GM23338 (cell line): ENCODE measurements at regions not wholly inside any gene's neighbourhood (a gene's known extent, or its start where the extent isn't known, plus 50 kb on each side); places are given as distances from the start of the nearest gene placed in this dataset.

Source experiments
- ATAC-seq: fragments of 200-7000 bp; cut with Tn5 transposase; 3 replicates; pipeline ENCODE4 v1.9.1; 2020
- DNase-seq: peaks from one replicate; pipeline ENCODE4 v3.0.0-alpha.2; 2015; ENCODE audit warnings: low spot score
- H2AFZ ChIP-seq: fragments of 200-600 bp; sonication (generic); 2 replicates; pipeline ENCODE4 v1.8.0; 2016; ENCODE audit warnings: antibody characterized with exemption, mild to moderate bottlenecking, moderate library complexity
- H3F3A ChIP-seq: fragments of 200-600 bp; sonication (generic); replicated peaks from 2 replicates; pipeline ENCODE4 v1.8.0; 2017; ENCODE audit warnings: antibody characterized with exemption, mixed run types, low read depth
- H3K27ac ChIP-seq: fragments of 200-600 bp; sonication (generic); 2 replicates; pipeline ENCODE4 v1.6.1; 2016; ENCODE audit warnings: low read depth
- H3K27me3 ChIP-seq: fragments of 200-600 bp; sonication (generic); 2 replicates; pipeline ENCODE4 v1.8.0; 2016; ENCODE audit warnings: mild to moderate bottlenecking, mixed run types, moderate library complexity; ENCODE audit not compliant: insufficient read depth
- H3K36me3 ChIP-seq: fragments of 200-600 bp; sonication (generic); 2 replicates; pipeline ENCODE4 v1.8.0; 2016; ENCODE audit warnings: mild to moderate bottlenecking; ENCODE audit not compliant: insufficient read depth
- H3K4me1 ChIP-seq: fragments of 200-600 bp; sonication (generic); 2 replicates; pipeline ENCODE4 v1.8.0; 2016; ENCODE audit warnings: mild to moderate bottlenecking, moderate library complexity; ENCODE audit not compliant: insufficient read depth
- H3K4me2 ChIP-seq: fragments of 200-600 bp; sonication (generic); 2 replicates; pipeline ENCODE4 v1.7.1; 2017; ENCODE audit warnings: mixed run types
- H3K4me3 ChIP-seq: fragments of 200-600 bp; sonication (generic); 2 replicates; pipeline ENCODE4 v1.6.1; 2016; ENCODE audit warnings: mixed run types
- H3K79me2 ChIP-seq: fragments of 200-600 bp; sonication (generic); replicated peaks from 2 replicates; pipeline ENCODE4 v1.8.0; 2017; ENCODE audit warnings: mild to moderate bottlenecking; ENCODE audit not compliant: insufficient read depth
- H3K9me2 ChIP-seq: fragments of 200-600 bp; sonication (generic); 2 replicates; pipeline ENCODE4 v1.8.0; 2017; ENCODE audit not compliant: insufficient read depth
- H4K20me1 ChIP-seq: fragments of 200-600 bp; sonication (generic); replicated peaks from 2 replicates; pipeline ENCODE4 v1.8.0; 2017; ENCODE audit warnings: mild to moderate bottlenecking; ENCODE audit not compliant: insufficient read depth
- H3K27ac Mint-ChIP-seq: 2 replicates; pipeline ENCODE4 v1.8.0; 2020; ENCODE audit warnings: inconsistent platforms, mild to moderate bottlenecking, moderate library complexity, mixed read lengths
- H3K27me3 Mint-ChIP-seq: 3 replicates; pipeline ENCODE4 v1.8.0; 2022; ENCODE audit warnings: low read depth, mild to moderate bottlenecking, moderate library complexity, mixed read lengths, inconsistent platforms; ENCODE audit not compliant: insufficient read depth, poor library complexity
- H3K36me3 Mint-ChIP-seq: 3 replicates; pipeline ENCODE4 v1.8.0; 2021; ENCODE audit warnings: low read depth, mild to moderate bottlenecking, inconsistent platforms, moderate library complexity, mixed read lengths
- H3K4me1 Mint-ChIP-seq: 3 replicates; pipeline ENCODE4 v1.8.0; 2020; ENCODE audit warnings: mild to moderate bottlenecking, inconsistent platforms, mixed read lengths
- H3K4me3 Mint-ChIP-seq: 3 replicates; pipeline ENCODE4 v1.8.0; 2021; ENCODE audit warnings: moderate library complexity, mild to moderate bottlenecking, inconsistent platforms, mixed read lengths
- H3K9me3 Mint-ChIP-seq: 3 replicates; pipeline ENCODE4 v1.8.0; 2020; ENCODE audit warnings: moderate library complexity, mild to moderate bottlenecking, inconsistent platforms, mixed read lengths
- CREB1 ChIP-seq: fragments of 250-450 bp; sonication (Bioruptor Pico); IDR thresholded peaks from 2 replicates; pipeline ENCODE4 v1.5.0; 2020; ENCODE audit warnings: low read depth, mild to moderate bottlenecking, moderate library complexity
- EZH2phosphoT487 ChIP-seq: fragments of 200-600 bp; sonication (generic); IDR thresholded peaks from one replicate; pipeline ENCODE4 v1.8.1; 2018; ENCODE audit warnings: antibody characterized with exemption; ENCODE audit not compliant: unreplicated experiment
- JUNB ChIP-seq: IDR thresholded peaks from one replicate; pipeline ENCODE4 v1.6.1; 2016; ENCODE audit warnings: antibody characterized with exemption; ENCODE audit not compliant: unreplicated experiment
- NANOG ChIP-seq: IDR thresholded peaks from 2 replicates; pipeline ENCODE4 v1.6.1; 2016; ENCODE audit warnings: antibody characterized with exemption, borderline replicate concordance
- POLR2AphosphoS5 ChIP-seq: IDR thresholded peaks from 2 replicates; pipeline ENCODE4 v1.6.1; 2016; ENCODE audit warnings: antibody characterized with exemption, low read depth
- REST ChIP-seq: IDR thresholded peaks from one replicate; pipeline ENCODE4 v1.6.1; 2018; ENCODE audit warnings: antibody characterized with exemption; ENCODE audit not compliant: unreplicated experiment
- STAT1 ChIP-seq: IDR thresholded peaks from one replicate; pipeline ENCODE4 v1.6.1; 2016; ENCODE audit warnings: antibody characterized with exemption; ENCODE audit not compliant: unreplicated experiment
- ZNF114 ChIP-seq: fragments of 250-450 bp; sonication (Bioruptor Pico); IDR thresholded peaks from 2 replicates; pipeline ENCODE4 v1.5.0; 2020; ENCODE audit warnings: mild to moderate bottlenecking, moderate library complexity
- ZNF331 ChIP-seq: fragments of 250-450 bp; sonication (Bioruptor Pico); IDR thresholded peaks from 2 replicates; pipeline ENCODE4 v1.5.0; 2020; ENCODE audit warnings: low read depth, mild to moderate bottlenecking, moderate library complexity
- TF ChIP-seq, protein P1 (sequence below), 2 experiments: fragments of 200-600 bp in 1 of 2; sonication (generic) in 1 of 2; conservative IDR thresholded peaks; 2 replicates each; pipeline versions ENCODE4 v1.5.1 to v1.6.1; 2016 to 2017; ENCODE audit warnings: antibody characterized with exemption in 2 of 2, low read depth in 2 of 2, mild to moderate bottlenecking in 2 of 2, moderate library complexity in 1 of 2
- TF ChIP-seq, protein P2 (sequence below): IDR thresholded peaks from 2 replicates; pipeline ENCODE4 v1.6.1; 2016; ENCODE audit warnings: antibody characterized with exemption

DNA sequence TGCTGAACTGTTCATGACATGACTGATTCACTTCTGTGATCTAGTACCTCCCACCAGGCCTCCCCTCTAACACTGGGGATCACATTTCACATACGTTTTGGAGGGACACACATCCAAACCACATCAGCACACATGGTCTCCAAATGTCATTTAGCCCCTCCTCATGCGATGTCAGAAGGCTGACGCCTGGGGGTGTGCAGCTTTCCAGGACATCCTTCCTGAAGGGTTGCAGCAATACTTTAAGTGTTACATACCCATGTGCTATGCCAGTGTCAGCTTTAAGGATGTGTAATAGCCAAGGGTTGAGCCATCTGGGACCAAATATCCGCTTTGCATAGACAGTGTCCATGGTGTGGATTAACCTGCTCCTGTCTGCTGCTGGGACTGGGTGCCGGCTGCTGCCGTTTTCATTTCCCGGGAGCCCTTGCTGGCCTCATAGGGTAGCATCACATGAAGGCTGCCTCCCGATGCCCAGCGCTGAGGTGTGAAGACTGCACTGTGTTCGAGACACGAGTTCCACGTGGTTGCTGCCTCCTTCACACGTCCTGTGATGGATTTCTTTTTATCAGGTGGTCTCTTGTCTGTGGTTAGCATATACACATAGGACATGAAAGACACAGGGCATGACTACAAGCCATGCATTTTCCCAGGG lies 219.0 kb downstream of the THBS2 start:
- H3K9me2 ChIP-seq = no peaks in the 10 kb centered on the region
- ATAC-seq (no peak), DNase-seq (no peak)
- H2AFZ ChIP-seq = no peak overlapping the region
- H3K4me2 ChIP-seq = no peak overlapping the region
- no peaks in the 10 kb centered on the region for H3K27me3 ChIP-seq
- Mint-ChIP-seq H3K4me1 (no peaks in the 10 kb centered on the region), H3K27me3 (peaks cover 4% of the 10 kb centered on the region), H3K4me3 (no peak overlapping the region), H3K9me3 (peaks cover 28% of the 10 kb centered on the region), H3K36me3 (peaks cover 12% of the 10 kb centered on the region; the same call in 2 of the 3 replicates), H3K27ac (no peak overlapping the region)
- H3K4me1 ChIP-seq = no peaks in the 10 kb centered on the region
- no peaks in the 10 kb centered on the region for H4K20me1 ChIP-seq
- no peak overlapping the region for H3K4me3 ChIP-seq
- no peaks in the 10 kb centered on the region for H3F3A ChIP-seq
- H3K27ac ChIP-seq = no peak overlapping the region
- no peaks in the 10 kb centered on the region for H3K79me2 ChIP-seq
- H3K36me3 ChIP-seq = peaks cover 5% of the 10 kb centered on the region
- TF ChIP-seq REST (no peak), CREB1 (CRISPR knock-in tag) (no peak), JUNB (no peak), ZNF114 (CRISPR knock-in tag) (no peak), EZH2phosphoT487 (no peak), NANOG (no peak), POLR2AphosphoS5 (no peak), STAT1 (no peak)
- TF ChIP-seq, protein P1, sequence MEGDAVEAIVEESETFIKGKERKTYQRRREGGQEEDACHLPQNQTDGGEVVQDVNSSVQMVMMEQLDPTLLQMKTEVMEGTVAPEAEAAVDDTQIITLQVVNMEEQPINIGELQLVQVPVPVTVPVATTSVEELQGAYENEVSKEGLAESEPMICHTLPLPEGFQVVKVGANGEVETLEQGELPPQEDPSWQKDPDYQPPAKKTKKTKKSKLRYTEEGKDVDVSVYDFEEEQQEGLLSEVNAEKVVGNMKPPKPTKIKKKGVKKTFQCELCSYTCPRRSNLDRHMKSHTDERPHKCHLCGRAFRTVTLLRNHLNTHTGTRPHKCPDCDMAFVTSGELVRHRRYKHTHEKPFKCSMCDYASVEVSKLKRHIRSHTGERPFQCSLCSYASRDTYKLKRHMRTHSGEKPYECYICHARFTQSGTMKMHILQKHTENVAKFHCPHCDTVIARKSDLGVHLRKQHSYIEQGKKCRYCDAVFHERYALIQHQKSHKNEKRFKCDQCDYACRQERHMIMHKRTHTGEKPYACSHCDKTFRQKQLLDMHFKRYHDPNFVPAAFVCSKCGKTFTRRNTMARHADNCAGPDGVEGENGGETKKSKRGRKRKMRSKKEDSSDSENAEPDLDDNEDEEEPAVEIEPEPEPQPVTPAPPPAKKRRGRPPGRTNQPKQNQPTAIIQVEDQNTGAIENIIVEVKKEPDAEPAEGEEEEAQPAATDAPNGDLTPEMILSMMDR (conservative IDR thresholded peaks at IDR 0.05; ENCODE audit: low read depth in 2 of 2) = no peak
- TF ChIP-seq, protein P2, sequence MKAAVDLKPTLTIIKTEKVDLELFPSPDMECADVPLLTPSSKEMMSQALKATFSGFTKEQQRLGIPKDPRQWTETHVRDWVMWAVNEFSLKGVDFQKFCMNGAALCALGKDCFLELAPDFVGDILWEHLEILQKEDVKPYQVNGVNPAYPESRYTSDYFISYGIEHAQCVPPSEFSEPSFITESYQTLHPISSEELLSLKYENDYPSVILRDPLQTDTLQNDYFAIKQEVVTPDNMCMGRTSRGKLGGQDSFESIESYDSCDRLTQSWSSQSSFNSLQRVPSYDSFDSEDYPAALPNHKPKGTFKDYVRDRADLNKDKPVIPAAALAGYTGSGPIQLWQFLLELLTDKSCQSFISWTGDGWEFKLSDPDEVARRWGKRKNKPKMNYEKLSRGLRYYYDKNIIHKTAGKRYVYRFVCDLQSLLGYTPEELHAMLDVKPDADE = no peak

DNA sequence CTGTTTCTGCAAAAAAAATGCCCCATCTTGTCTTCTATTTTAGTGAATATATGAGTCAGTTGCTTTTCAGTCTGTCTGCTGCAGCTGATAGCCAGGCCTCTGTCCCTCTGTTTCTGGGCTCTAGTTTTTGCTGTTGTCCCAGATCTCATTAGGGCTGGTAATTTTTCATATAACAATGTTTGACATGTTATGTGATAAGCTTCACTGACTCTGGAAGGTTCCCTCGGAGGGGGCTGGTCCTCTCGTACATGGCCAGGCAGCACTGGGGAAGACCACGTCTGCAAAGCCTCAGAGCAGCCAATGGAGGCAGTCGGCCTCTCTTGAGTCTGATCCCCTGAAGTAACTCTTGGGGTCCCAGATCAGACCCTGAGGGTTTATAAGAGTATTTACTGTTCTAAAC lies 223.8 kb downstream of the THBS2 start:
- peaks cover 20% of the 10 kb centered on the region; the same call in 2 of the 3 replicates for H3K36me3 Mint-ChIP-seq
- DNase-seq (no peak), ATAC-seq (no peak)
- no peaks in the 10 kb centered on the region for H3K4me1 ChIP-seq
- peaks cover 4% of the 10 kb centered on the region; the same call in 1 of the 2 replicates for H3F3A ChIP-seq
- no peak overlapping the region for H3K4me3 Mint-ChIP-seq
- H3K27me3 Mint-ChIP-seq = peaks cover 2% of the 10 kb centered on the region
- H3K4me1 Mint-ChIP-seq = no peaks in the 10 kb centered on the region
- H3K4me3 ChIP-seq = no peak overlapping the region
- TF ChIP-seq JUNB = no peak
- no peak for TF ChIP-seq EZH2phosphoT487
- TF ChIP-seq POLR2AphosphoS5 = no peak
- TF ChIP-seq REST = no peak
- TF ChIP-seq ZNF331 = no peak
- no peak for TF ChIP-seq NANOG
- TF ChIP-seq, protein P1 (conservative IDR thresholded peaks at IDR 0.05; ENCODE audit: low read depth in 2 of 2) = no peak
- H3K79me2 ChIP-seq = no peaks in the 10 kb centered on the region
- H3K36me3 ChIP-seq = no peaks in the 10 kb centered on the region
- no peak overlapping the region for H2AFZ ChIP-seq
- no peaks in the 10 kb centered on the region for H4K20me1 ChIP-seq
- no peaks in the 10 kb centered on the region for H3K9me2 ChIP-seq
- no peak overlapping the region for H3K27ac ChIP-seq
- H3K4me2 ChIP-seq = no peak overlapping the region
- H3K27ac Mint-ChIP-seq = no peak overlapping the region
- H3K9me3 Mint-ChIP-seq = peaks cover 31% of the 10 kb centered on the region
- H3K27me3 ChIP-seq = no peaks in the 10 kb centered on the region
